HG03457 (cell line): ENCODE measurements at regions not wholly inside any gene's neighbourhood (a gene's known extent, or its start where the extent isn't known, plus 50 kb on each side); places are given as distances from the start of the nearest gene placed in this dataset.
"Not testable (repeated sequence)": the region's sequence is repeated elsewhere in the genome, so short reads cannot be mapped to it uniquely, and the experiment has no call there.

Experiments
- ATAC-seq: cut with Tn5 transposase; IDR thresholded peaks from one replicate; pipeline ENCODE4 v1.9.1; 2021; ENCODE audit warnings: moderate number of reproducible peaks; ENCODE audit not compliant: unreplicated experiment

- no peak for ATAC-seq
Observed at GRCh38 chr15:79738143-79738542, 158.7 kb downstream of the MTHFS start.

DNA sequence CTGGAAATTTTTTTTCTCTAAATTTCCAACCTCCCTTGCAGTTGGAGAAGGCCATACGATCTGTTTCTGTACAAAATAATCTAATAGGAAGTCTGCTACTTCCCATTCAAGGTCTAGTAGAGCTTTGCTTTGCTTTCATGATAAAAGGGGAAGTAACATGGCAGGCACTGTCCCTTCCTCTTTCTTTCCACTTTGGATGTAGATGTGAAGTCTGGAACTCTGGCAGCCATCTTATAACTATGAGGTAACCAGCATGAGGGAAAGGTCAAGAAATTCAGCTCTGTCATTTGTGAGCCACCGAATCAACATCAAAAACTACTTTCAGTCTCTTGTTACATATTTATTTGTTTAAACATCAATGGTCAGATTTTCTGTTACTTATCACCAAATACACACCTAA, 156.3 kb downstream of the MTHFS start:
- no peak for ATAC-seq

DNA sequence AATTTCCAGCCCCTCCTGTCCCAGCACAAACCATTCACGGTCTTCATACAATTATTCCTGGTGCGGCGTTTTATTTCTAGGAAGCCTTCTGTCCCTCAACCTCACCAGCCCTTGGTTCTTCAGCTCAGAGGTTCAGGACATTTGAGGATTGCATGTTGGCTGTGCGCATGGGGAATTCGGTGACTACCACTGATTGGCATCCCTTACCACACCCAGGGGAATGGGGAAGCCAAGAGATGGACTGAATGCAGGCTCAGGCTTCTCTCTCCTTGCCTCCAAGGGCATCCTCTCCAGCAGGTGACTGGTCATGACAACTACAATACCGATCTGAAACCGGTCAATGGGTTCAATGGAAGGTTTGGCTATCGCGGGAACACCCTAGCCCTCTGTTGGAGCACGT, 153.8 kb downstream of the MTHFS start:
- ATAC-seq: no peak

GRCh38 chr15:79744485-79744884, 152.3 kb downstream of the MTHFS start:
- ATAC-seq: not testable (repeated sequence)

- no peak for ATAC-seq
Observed at GRCh38 chr15:79756365-79756764, 140.4 kb downstream of the MTHFS start.

GRCh38 chr15:79765081-79765480, 131.7 kb downstream of the MTHFS start:
- ATAC-seq: no peak

GRCh38 chr15:79769069-79769481, 127.7 kb downstream of the MTHFS start:
- no peak for ATAC-seq

GRCh38 chr15:79769933-79770759, 126.7 kb downstream of the MTHFS start:
- ATAC-seq: no peak

GRCh38 chr15:79773128-79773527, 123.7 kb downstream of the MTHFS start:
- ATAC-seq: no peak

DNA sequence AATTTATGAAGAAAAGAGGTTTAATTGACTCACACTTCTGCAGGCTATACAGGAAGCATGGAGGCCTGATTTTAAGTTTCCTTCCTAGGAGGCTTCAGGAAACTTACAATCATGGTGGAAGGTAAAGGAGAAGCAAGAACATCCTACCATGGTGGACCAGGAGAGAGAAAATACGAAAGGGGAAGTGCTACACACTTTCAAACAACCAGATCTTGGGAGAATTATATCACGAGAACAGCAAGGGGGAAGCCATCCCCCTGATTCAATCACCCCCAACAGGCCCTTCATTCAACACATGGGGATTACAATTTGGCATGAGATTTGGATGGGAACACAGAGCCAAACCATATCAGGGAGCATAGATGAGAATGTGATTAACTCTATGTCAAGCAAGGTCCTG, 121.0 kb downstream of the MTHFS start:
- ATAC-seq: no peak

GRCh38 chr15:79777916-79778315, 118.9 kb downstream of the MTHFS start:
- no peak for ATAC-seq

GRCh38 chr15:79778378-79778990, 118.3 kb downstream of the MTHFS start:
- no peak for ATAC-seq

DNA sequence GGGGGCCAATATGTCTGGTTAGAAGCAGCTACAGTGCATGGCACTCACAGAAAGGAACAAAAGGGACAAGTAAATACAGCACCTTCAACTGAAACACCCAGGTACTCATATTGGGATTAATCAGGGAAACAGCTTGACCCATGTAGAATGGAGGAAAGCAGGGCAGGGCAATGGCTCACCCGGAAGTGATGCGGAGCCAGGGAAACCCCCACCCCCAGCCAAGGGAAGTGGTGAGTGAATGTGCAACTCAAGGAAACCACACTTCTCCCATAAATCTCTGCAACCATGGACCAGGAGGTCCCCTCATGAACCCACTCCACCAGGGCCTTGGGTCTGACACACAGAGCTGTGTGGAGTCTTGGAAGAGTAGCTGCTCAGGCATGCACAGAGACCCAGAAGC, 117.1 kb downstream of the MTHFS start:
- ATAC-seq: no peak

DNA sequence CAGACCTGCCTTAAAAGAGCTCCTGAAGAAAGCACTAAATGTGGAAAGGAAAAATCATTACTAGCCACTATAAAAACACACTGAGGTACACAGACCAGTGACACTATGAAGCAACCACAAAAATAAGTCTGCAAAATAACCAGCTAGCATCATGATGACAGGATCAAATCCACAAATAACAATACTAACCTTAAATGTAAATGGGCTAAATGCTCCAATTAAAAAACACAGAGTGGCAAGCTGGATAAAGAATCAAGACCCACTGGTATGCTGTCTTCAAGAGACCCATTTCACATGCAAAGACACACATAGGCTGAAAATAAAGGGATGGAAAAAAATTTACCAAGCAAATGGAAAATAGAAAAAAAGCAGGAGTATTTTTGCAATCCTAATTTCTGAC, 114.5 kb downstream of the MTHFS start:
- not testable (repeated sequence) for ATAC-seq
